Prostate gland (tissue), 2 donors: ENCODE measurements at regions not wholly inside any gene's neighbourhood (a gene's known extent, or its start where the extent isn't known, plus 50 kb on each side); places are given as distances from the start of the nearest gene placed in this dataset.
A peak's percentile ranks its signal among the peaks of the same experiment; 100 is the strongest.

Source experiments
- DNase-seq: peaks from one replicate; pipeline ENCODE4 v3.0.0-alpha.2; 2019; ENCODE audit warnings: low spot score
- H3K27ac ChIP-seq, 2 donors: fragments of 200-600 bp; sonication (generic); 2 replicates each; pipeline ENCODE4 v1.5.1; 2017 to 2019
- H3K27me3 ChIP-seq: fragments of 200-600 bp; sonication (generic); replicated peaks from 2 replicates; pipeline ENCODE4 v1.5.1; 2019; ENCODE audit not compliant: insufficient read depth
- H3K36me3 ChIP-seq, 2 donors: fragments of 200-600 bp; sonication (generic); 1 replicate in 1 of 2; 2 replicates in 1 of 2; pipeline versions ENCODE4 v1.5.1 to v1.8.1; 2017 to 2019
- H3K4me1 ChIP-seq: fragments of 200-600 bp; sonication (generic); replicated peaks from 2 replicates; pipeline ENCODE4 v1.5.1; 2019
- H3K4me3 ChIP-seq, 2 donors: fragments of 200-600 bp; sonication (generic); 2 replicates each; pipeline ENCODE4 v1.5.1; 2017 to 2019
- H3K9me3 ChIP-seq: fragments of 200-600 bp; sonication (generic); 2 replicates; pipeline ENCODE4 v1.5.1; 2017
- CTCF ChIP-seq, 4 experiments: fragments of 200-600 bp in 2 of 4; fragments of 450-650 bp in 2 of 4; sonication (generic) in 2 of 4; IDR thresholded peaks; 1 replicate in 3 of 4; 2 replicates in 1 of 4; pipeline ENCODE4 v1.5.1; 2016 to 2019; ENCODE audit warnings: antibody characterized with exemption in 4 of 4, mild to moderate bottlenecking in 2 of 4, moderate library complexity in 2 of 4
- POLR2A ChIP-seq: fragments of 450-650 bp; IDR thresholded peaks from one replicate; pipeline ENCODE4 v1.6.1; 2016; ENCODE audit warnings: antibody characterized with exemption, mild to moderate bottlenecking
- POLR2AphosphoS5 ChIP-seq: sonication (generic); formaldehyde crosslinking; IDR thresholded peaks from one replicate; pipeline ENCODE4 v1.6.1; 2017; ENCODE audit warnings: antibody characterized with exemption
- WGBS: methylation state at CpG from one replicate; pipeline ENCODE4 v1.1.5; 2018; 5-methylcytosine and 5-hydroxymethylcytosine counted together
- intact Hi-C: fragments of 100-400 bp; cut with DNase I; formaldehyde crosslinking; loops from one replicate; pipeline ENCODE4 v1.14.2; 2022

DNA sequence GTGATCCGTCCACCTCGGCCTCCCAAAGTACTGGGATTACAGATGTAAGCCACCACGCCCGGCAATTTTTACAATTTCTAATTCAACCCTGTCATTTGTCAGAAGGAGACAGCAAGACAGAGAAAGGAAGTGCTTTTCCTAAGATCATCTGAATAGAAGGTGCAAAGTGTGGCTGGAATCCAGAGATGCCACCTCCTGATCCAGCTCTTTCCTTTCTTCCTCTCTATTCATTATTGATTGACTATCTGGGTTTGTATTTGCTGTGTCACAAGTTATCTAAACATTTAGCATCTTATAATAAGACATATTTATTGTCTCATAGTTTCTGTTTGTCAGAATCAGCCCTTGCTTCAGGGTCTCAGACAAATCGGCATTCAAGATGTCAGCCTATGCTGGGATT is 217.7 kb downstream of the BCAS1 start:
- Histone ChIP-seq H3K27ac (peak overlapping the region; percentile 9 to 62), H3K4me1 (peaks cover 3% of the 10 kb centered on the region), H3K27me3 (no peaks in the 10 kb centered on the region), H3K36me3 (no peaks in the 10 kb centered on the region), H3K4me3 (no peak overlapping the region), H3K9me3 (no peaks in the 10 kb centered on the region)
- TF ChIP-seq POLR2A (no peak), POLR2AphosphoS5 (no peak), CTCF (IDR thresholded peaks at IDR 0.05) (no peak)
- DNase-seq = no peak
- intact Hi-C loops = no loop called here
- 92% methylated on average over 5 of the region's 5 CpGs for WGBS

DNA sequence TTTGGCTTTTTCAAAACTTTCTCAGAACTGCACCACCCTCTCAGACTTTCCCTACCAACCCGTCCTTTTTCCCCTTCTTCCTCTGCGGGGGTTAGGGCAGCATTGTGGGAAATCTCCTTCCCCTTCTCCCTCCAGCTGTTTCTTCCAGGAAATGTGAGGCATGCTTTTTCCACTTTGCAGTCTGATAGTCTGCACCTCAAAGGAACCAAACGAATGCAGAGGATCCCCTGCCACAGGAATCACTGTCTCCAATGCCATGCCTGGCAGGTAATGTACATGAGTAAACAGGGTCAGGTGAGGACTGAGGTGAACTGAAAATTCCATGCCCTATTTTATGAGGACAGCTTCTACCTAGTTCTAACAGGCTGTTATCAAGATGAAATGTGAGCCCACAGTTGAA is 218.4 kb downstream of the BCAS1 start:
- H3K4me3 ChIP-seq = no peak overlapping the region
- WGBS = 31% methylated on average over 3 of the region's 3 CpGs
- H3K27me3 ChIP-seq = no peaks in the 10 kb centered on the region
- DNase-seq = peak; percentile 71
- intact Hi-C loops = no loop called here
- H3K9me3 ChIP-seq = no peaks in the 10 kb centered on the region
- TF ChIP-seq POLR2AphosphoS5 (peak; percentile 84), CTCF (IDR thresholded peaks at IDR 0.05) (no peak)
- H3K4me1 ChIP-seq = peaks cover 3% of the 10 kb centered on the region
- no peaks in the 10 kb centered on the region for H3K36me3 ChIP-seq
- H3K27ac ChIP-seq = peak overlapping the region; percentile 9 to 62

DNA sequence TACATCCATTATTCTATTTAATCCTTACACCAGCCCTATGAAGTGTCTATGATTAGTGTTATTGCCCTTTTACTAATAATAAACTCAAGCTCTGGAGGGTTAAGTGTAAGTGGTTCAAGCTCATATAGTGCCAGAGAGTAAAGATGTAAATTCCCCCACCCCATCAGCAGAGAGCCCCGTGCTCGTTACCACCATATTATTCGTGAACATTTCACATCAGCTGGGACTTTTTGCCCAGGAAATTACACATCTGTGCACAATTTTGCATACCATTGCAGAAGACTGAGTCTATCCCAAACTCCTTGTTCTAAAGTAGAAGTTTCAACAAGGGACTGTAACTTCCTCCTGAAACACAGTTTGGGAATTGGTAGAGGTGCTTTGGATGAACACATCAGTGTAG is 220.1 kb downstream of the BCAS1 start:
- DNase-seq = no peak
- Histone ChIP-seq H3K4me3 (no peak overlapping the region), H3K9me3 (no peaks in the 10 kb centered on the region), H3K36me3 (no peaks in the 10 kb centered on the region), H3K27ac (no peak overlapping the region), H3K4me1 (peaks cover 3% of the 10 kb centered on the region), H3K27me3 (no peaks in the 10 kb centered on the region)
- TF ChIP-seq CTCF (IDR thresholded peaks at IDR 0.05) = no peak
- intact Hi-C loops = no loop called here
- WGBS = 90% methylated on average over 3 of the region's 3 CpGs

GRCh38 chr20:53849471-53850059 is 220.8 kb downstream of the BCAS1 start:
- no peak overlapping the region for H3K4me3 ChIP-seq

More at GRCh38 chr20:53849471-53850059, 220.8 kb downstream of the BCAS1 start:
- intact Hi-C loops = no loop called here
- H3K27me3 ChIP-seq = no peaks in the 10 kb centered on the region
- no peaks in the 10 kb centered on the region for H3K36me3 ChIP-seq
- H3K9me3 ChIP-seq = no peaks in the 10 kb centered on the region
- no peak overlapping the region for H3K27ac ChIP-seq
- no peak for DNase-seq
- peaks cover 3% of the 10 kb centered on the region for H3K4me1 ChIP-seq
- TF ChIP-seq POLR2A (no peak), CTCF (IDR thresholded peaks at IDR 0.05) (no peak), POLR2AphosphoS5 (no peak)
- WGBS = 88% methylated on average over 12 of the region's 12 CpGs
